Mononuclear cell (primary cell): ENCODE measurements at regions not wholly inside any gene's neighbourhood (a gene's known extent, or its start where the extent isn't known, plus 50 kb on each side); places are given as distances from the start of the nearest gene placed in this dataset.
"Not testable (repeated sequence)": the region's sequence is repeated elsewhere in the genome, so short reads cannot be mapped to it uniquely, and the experiment has no call there.

ENCODE experiments used
- H3K27me3 ChIP-seq: 2 replicates; pipeline ENCODE4 v1.6.0; 2011; ENCODE audit warnings: low read length, control low read depth; ENCODE audit not compliant: insufficient read depth
- H3K4me1 ChIP-seq: 2 replicates; pipeline ENCODE4 v1.5.1; 2011; ENCODE audit warnings: mild to moderate bottlenecking, low read length, control low read depth; ENCODE audit not compliant: insufficient read depth
- H3K4me3 ChIP-seq: 2 replicates; pipeline ENCODE4 v1.5.1; 2011; ENCODE audit warnings: mild to moderate bottlenecking, low read length, moderate library complexity
- H3K9me3 ChIP-seq: 2 replicates; pipeline ENCODE4 v1.5.1; 2011; ENCODE audit warnings: low read depth, mild to moderate bottlenecking, control low read depth, low read length

DNA sequence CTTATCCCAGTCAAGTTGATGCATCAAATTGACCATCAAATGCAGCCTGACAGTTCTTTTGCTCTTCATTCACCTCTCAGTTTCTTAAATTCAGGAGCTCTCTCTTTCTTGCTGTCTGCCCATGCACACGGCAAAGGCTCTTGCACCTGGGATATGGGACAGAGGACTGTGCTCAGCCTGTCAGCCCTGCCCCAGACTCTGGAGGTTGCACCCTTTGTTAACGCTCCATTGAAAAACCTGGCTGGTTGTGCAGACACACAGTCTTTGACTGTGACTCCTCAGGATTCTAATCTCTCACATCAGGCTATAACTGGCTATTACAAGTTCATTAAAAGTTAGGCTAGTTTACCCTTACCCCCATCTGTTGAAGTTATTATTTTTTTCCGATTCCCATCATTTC is 1032.5 kb downstream of the SOCS6 start:
- H3K4me3 ChIP-seq = no peak overlapping the region
- H3K27me3 ChIP-seq = no peaks in the 10 kb centered on the region
- no peaks in the 10 kb centered on the region for H3K4me1 ChIP-seq
- no peaks in the 10 kb centered on the region for H3K9me3 ChIP-seq

- Histone ChIP-seq H3K9me3 (no peaks in the 10 kb centered on the region), H3K27me3 (no peaks in the 10 kb centered on the region), H3K4me3 (no peak overlapping the region), H3K4me1 (no peaks in the 10 kb centered on the region)
Measured at GRCh38 chr18:71304856-71305255, 1016.0 kb downstream of the SOCS6 start.

GRCh38 chr18:71303743-71304142 is 1014.9 kb downstream of the SOCS6 start:
- not testable (repeated sequence) for H3K27me3 ChIP-seq, H3K4me3 ChIP-seq, H3K4me1 ChIP-seq, H3K9me3 ChIP-seq

- Histone ChIP-seq H3K9me3 (no peaks in the 10 kb centered on the region), H3K27me3 (no peaks in the 10 kb centered on the region), H3K4me3 (no peak overlapping the region), H3K4me1 (no peaks in the 10 kb centered on the region)
Measured at GRCh38 chr18:71301596-71301995, 1012.8 kb downstream of the SOCS6 start.

GRCh38 chr18:71294201-71294600 is 1005.4 kb downstream of the SOCS6 start:
- H3K27me3 ChIP-seq, H3K4me1 ChIP-seq, H3K9me3 ChIP-seq, H3K4me3 ChIP-seq: not testable (repeated sequence)

- Histone ChIP-seq H3K27me3 (no peaks in the 10 kb centered on the region), H3K4me1 (no peaks in the 10 kb centered on the region), H3K4me3 (no peak overlapping the region), H3K9me3 (no peaks in the 10 kb centered on the region)
Measured at GRCh38 chr18:71293322-71293721, 1004.5 kb downstream of the SOCS6 start.

- H3K27me3 ChIP-seq = no peaks in the 10 kb centered on the region
- H3K4me3 ChIP-seq = no peak overlapping the region
- H3K4me1 ChIP-seq = no peaks in the 10 kb centered on the region
- no peaks in the 10 kb centered on the region for H3K9me3 ChIP-seq
Measured at GRCh38 chr18:71287268-71287667, 998.4 kb downstream of the SOCS6 start.

DNA sequence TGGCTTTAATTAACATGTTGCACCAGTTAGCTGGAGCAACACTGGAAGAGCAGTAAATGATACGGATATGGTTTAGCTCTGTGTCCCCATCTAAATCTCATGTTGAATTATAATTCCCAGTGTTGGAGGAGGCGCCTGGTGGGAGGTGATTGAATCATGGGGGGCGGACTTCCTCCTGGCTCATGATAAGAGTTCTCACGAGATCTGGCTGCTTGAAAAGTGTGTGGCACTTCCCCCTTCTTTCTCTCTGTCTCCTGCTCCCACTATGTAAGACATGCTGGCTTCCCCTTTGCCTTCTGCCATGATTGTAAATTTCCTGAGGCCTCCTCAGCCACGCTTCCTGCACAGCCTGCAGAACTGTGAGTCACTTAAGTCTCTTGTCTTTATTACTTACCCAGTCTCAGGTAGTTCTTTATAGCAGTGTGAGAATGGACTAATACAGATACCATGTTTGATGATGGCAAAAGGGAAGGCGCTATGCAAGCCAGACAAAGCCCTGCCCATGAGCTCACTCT is 963.6 kb downstream of the SOCS6 start:
- Histone ChIP-seq H3K9me3 (no peaks in the 10 kb centered on the region), H3K4me3 (no peak overlapping the region), H3K27me3 (no peaks in the 10 kb centered on the region), H3K4me1 (no peaks in the 10 kb centered on the region)

GRCh38 chr18:71250191-71250590 is 961.3 kb downstream of the SOCS6 start:
- no peak overlapping the region for H3K4me3 ChIP-seq
- H3K27me3 ChIP-seq = no peaks in the 10 kb centered on the region
- no peaks in the 10 kb centered on the region for H3K9me3 ChIP-seq
- H3K4me1 ChIP-seq = no peaks in the 10 kb centered on the region

DNA sequence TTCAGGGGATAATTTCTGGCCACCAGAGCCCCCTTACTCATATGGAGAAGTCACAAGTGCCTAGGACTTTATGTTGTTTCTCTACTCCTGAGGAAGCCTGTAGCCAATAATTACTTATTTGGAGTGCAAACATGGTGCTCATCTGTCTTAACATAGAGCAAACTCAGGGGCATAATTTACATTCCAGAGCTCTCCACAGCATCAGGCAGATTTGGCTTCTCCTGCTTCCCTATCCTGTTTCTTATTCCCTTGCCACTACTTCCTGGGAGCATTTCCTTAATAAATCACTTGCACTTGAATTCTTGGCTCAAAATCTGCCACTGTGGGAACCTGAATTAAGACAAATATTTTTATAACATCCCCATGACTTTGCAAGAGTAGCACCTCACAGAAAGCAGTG is 960.9 kb downstream of the SOCS6 start:
- no peaks in the 10 kb centered on the region for H3K4me1 ChIP-seq
- H3K4me3 ChIP-seq = no peak overlapping the region

GRCh38 chr18:71242981-71243380 is 954.1 kb downstream of the SOCS6 start:
- Histone ChIP-seq H3K4me1 (no peaks in the 10 kb centered on the region), H3K4me3 (no peak overlapping the region), H3K9me3 (no peaks in the 10 kb centered on the region), H3K27me3 (no peaks in the 10 kb centered on the region)

More for the DNA sequence above, 960.9 kb downstream of the SOCS6 start:
- Histone ChIP-seq H3K27me3 (no peaks in the 10 kb centered on the region), H3K9me3 (no peaks in the 10 kb centered on the region)

DNA sequence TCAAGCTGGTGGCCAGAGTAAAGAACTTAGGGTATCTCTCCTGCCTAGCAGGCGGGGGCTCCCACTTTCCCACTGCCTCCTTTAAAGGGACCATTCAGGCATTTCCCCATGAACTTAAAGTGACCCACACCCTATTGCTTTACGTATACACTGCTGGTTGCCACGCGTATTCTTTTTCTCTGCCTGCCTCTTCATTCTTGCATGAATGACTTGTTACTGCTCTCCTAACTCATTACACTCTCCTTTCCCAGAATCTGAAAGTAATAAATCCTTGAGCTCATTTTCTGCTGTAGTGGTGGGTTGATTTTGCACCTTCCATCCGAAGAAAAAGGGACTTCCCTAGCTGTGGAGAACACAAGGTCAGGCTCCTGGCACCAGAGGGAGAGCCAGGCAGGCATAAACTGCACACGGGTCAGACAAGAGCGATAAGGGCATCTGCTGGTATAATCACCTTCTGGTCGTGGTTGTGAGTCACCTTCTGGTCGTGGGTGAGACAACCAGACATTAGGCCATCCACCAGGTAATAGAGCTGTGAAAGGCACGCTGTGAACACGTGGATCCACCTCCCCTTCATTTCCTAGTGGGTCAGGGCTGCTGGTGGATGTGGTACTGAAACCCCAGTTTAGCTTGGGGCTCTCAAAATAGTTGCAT is 950.3 kb downstream of the SOCS6 start:
- Histone ChIP-seq H3K4me1 (no peaks in the 10 kb centered on the region), H3K27me3 (no peaks in the 10 kb centered on the region), H3K9me3 (no peaks in the 10 kb centered on the region), H3K4me3 (no peak overlapping the region)

GRCh38 chr18:71237641-71238040 is 948.8 kb downstream of the SOCS6 start:
- no peak overlapping the region for H3K4me3 ChIP-seq
- no peaks in the 10 kb centered on the region for H3K4me1 ChIP-seq
- no peaks in the 10 kb centered on the region for H3K9me3 ChIP-seq
- H3K27me3 ChIP-seq = no peaks in the 10 kb centered on the region

DNA sequence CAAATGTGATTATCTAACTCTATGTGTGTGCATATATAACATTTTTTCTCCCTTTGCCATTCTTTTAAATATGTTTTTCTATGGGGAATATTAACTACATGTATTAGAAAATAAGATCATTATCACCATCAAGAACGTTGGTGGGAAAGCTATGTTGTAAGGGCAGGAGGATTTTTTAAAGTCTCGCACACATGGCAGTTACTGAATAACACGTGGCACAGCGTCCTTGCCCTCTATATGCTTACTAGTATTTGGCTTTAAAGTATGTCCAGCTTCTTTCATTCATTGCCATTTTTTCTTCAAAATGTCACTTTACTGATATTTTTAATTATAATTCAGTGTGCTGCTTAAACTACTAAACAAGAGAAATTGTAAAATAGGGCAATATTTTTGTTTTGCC is 944.3 kb downstream of the SOCS6 start:
- H3K27me3 ChIP-seq = no peaks in the 10 kb centered on the region
- no peaks in the 10 kb centered on the region for H3K9me3 ChIP-seq
- no peaks in the 10 kb centered on the region for H3K4me1 ChIP-seq
- no peak overlapping the region for H3K4me3 ChIP-seq

- H3K4me3 ChIP-seq = no peak overlapping the region
- no peaks in the 10 kb centered on the region for H3K4me1 ChIP-seq
- no peaks in the 10 kb centered on the region for H3K27me3 ChIP-seq
- no peaks in the 10 kb centered on the region for H3K9me3 ChIP-seq
Measured at GRCh38 chr18:71223486-71223885, 934.6 kb downstream of the SOCS6 start.

DNA sequence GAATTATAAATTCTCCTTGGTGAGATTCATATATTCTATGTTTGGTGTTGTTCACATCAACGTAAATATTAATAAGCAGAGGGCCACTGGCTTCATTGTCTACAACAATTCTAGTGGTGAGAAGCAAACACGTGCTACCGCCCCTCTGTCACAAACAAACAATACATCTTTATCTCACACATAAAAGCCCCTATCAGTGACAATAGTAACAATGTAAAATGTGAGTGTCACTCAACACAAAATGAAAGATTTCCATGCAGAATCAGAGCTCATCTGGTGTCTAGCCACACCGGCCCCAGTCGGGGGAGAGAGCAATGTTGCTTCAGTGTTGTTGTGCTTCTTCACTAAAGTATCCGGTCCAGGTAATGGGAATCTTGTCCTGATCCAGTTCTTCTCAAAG is 932.6 kb downstream of the SOCS6 start:
- H3K27me3 ChIP-seq = no peaks in the 10 kb centered on the region
- H3K4me3 ChIP-seq = no peak overlapping the region
- no peaks in the 10 kb centered on the region for H3K9me3 ChIP-seq
- no peaks in the 10 kb centered on the region for H3K4me1 ChIP-seq
